UCSD-AML1 (cell line): ENCODE measurements at regions not wholly inside any gene's neighbourhood (a gene's known extent, or its start where the extent isn't known, plus 50 kb on each side); places are given as distances from the start of the nearest gene placed in this dataset.
"Not testable (repeated sequence)": the region's sequence is repeated elsewhere in the genome, so short reads cannot be mapped to it uniquely, and the experiment has no call there.

Experiments used
- DNase-seq: peaks from one replicate; lab custom pipeline; 2025; ENCODE audit not compliant: unreplicated experiment; lab: John Stamatoyannopoulos, UW

DNA sequence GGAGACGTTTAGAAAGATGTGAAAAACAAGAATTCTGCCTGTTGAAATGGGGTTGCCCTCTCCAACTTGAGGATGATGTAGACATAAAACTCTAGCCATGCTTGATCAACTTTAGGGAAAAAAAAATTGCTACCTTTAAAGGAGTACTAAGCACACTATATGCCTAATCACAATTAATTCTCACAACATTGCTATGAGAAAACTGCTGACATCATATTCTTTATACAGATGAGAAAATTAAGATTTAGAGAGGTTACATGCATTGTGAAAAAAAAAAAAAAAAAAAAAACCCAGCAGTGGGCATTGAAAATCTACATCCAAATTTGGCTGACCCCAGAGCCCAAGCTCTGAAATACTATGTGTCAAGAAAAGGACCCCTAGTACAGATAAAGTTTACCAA is 617.2 kb upstream of the ADGRL2 start:
- DNase-seq: no peak

DNA sequence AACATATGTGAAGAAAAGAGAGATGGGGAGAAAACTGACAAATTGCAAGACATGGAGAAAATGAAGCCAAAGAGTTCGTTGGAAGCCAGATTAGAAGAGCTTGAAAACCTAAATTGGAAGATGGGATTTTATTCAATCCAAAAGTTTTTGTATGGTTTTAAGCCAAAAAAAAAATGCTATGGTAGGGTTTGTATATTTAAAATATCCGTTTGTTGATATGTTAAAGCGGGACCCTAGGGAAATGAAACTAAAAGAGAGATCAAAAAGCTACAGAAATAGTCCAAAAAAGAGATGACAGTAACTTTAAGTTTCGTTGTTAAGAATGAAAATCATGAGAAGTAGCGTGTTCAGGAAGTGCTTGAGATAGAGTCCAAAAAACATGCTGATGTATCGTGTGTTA is 617.7 kb upstream of the ADGRL2 start:
- DNase-seq: no peak

DNA sequence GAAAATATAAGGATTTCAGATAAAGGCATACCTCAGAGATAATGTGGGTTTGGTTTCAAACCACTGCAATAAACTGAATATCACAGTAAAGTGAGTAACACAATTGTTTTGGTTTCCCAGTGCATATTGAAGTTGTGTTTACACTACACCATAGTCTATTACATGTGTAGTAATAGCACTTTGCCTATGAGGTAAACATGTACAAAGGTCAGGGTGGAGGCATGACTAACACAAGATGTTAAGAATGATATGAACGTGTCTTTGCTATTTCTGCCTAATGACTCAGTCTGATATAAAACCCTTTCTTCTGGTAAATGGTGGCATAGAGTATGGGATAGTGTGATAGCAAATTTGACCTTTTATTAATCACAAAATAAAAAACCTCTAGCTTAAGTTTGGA is 621.5 kb upstream of the ADGRL2 start:
- DNase-seq: no peak

DNA sequence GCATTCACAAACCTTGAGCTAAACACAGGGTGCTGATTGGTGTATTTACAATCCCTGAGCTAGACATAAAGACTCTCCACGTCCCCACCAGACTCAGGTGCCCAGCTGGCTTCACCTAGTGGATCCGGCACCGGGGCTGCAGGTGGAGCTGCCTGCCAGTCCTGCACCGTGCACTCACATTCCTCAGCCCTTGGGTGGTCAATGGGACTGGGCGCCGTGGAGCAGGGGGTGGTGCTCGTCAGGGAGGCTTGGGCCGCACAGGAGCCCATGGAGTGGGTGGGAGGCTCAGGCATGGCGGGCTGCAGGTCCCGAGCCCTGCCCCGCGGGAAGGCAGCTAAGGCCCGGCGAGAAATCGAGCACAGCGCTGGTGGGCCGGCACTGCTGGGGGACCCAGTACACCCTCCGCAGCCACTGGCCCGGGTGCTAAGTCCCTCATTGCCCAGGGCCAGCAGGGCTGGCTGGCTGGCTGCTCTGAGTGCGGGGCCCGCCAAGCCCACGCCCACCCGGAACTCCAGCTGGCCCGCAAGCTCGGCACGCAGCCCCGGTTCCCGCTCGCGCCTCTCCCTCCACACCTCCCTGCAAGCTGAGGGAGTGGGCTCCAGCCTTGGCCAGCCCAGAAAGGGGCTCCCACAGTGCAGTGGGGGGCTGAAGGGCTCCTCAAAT is 622.2 kb upstream of the ADGRL2 start:
- DNase-seq: not testable (repeated sequence)

DNA sequence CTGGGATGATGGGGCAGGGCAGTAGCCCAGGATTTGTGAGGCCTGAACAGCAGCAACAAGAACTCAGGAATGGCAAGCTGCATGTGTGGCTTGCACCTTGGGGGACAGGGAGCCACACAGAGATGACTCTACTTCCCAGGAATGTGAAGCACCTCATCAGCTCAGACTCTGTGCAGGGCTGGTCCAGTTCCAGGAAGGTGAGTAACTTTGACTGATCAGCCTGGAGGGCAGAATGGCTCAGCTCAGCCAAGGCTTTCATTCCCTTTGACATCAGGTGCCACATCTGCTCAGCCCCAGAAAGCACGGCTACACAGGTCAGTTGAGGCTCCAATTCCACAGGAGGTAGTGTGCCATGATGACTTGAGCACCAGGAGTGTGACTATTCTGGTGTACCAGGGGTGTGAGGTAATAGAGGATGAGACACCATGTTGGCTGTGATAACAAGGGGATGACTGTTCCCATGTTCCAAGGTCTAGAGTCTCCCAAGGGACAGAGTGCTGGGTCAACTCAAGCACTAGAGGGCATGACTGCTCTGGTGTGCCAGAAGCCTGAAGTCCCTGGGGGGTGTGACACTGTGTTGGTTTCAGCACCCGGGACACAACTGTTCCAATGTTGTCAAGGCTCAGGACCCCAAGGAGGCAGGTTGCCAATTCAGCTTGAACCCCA is 625.8 kb upstream of the ADGRL2 start:
- DNase-seq: no peak

DNA sequence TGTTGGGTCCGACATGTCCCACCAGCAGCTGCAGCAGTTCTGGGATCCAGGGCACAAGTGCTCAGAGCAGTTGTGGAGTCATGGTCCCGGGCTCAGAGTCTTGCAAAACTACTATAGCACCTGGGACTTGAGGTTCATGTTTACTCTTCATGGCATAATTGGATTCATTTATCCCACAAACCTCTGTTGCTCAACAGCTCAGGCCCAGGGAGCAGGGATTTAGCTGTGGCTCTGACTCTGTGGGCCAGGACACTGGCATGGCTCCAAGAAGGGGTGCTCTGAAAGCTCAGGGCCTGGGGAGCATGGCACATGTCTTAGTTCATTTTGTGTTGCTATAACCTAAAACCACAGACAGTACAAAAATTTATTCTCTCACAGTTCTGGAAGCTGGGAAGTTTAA is 626.7 kb upstream of the ADGRL2 start:
- DNase-seq: no peak

DNA sequence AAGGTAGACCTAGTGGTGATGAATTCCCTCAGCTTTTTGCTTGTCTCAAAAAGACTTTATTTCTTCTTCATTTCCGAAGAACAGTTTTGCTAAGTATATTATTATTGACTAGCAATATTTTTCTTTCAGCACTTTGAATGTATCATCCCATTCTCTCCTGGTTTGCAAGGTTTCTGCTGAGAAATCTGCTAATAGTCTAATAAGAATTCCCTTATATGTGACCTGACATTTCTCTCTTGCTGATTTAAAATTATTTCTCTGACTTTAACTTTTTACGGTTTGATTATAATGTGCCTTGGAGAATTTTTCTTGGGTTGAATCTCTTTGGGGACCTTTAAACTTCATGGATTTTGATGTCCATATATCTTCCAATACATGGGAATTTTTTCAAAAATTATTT is 628.3 kb upstream of the ADGRL2 start:
- DNase-seq: no peak

DNA sequence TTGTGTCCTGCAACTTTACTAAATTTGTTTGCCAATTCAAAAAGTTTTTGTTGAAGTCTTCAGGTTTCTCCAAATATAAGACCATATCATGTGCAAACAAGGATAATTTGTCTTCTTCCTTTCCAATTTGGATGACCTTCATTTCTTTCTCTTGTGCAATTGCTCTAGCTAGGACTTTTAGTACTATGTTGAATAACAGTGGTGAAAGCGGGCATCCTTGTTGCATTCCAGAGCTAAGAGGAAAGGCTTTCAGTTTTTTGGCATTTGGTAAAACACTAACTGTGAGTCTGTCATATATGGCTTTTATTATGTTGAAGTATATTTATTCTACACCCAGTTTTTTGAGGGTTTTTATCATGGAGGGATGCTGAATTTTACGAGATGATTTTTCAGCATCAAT is 630.0 kb upstream of the ADGRL2 start:
- no peak for DNase-seq

DNA sequence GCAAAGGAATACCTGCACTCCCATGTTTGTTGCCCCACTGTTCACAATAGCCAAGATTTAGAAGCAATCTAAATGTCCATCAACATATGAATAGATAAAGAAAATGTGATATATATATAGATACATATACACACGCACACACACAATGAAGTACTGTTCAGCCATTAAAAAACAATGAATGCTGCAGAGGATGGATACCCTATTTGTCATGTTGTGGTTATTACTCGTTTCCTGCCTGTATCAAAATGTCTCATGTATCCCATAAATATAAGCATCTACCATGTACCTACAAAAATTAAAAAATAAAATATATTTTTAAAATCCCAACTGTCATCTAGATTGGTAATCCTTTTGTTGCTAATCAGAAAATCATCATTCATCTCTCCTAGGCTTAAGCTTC is 634.8 kb upstream of the ADGRL2 start:
- DNase-seq: no peak

DNA sequence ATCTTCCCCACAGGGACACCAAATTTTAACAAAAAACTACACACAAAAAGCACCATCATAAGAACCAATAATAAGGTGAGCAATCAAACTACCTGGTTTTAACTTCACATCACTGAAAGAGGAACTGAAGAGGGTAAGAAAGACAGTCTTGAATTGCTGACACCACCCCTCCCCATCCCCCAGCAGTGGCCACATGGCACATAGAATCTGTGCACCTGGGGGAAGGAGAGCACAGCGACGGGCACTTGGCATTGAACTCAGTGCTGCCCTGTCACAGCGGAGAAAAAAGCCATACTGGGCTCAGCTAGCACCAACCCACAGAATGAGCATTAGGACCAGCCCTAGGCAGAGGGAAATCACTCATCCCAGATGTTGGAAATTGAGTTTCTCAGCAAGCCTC is 640.0 kb upstream of the ADGRL2 start:
- DNase-seq: no peak

DNA sequence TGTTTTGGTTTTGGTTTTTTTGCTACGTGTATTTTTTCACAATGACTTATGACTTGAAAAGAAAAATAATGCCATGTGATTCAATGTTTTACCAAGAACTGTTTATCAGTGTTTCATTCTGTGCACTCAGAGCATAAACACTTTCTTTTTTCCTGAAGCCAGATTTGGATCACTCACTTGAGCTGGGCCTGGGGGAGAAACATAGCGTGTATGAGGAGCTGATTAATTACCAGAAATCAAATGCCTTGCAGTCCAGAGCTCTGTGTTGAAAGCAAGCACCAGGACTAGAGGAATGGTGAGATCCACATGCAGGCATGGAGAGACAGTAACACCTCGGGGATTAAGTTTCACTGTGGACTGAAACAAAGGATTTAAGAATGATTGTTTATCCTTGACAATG is 642.1 kb upstream of the ADGRL2 start:
- no peak for DNase-seq

DNA sequence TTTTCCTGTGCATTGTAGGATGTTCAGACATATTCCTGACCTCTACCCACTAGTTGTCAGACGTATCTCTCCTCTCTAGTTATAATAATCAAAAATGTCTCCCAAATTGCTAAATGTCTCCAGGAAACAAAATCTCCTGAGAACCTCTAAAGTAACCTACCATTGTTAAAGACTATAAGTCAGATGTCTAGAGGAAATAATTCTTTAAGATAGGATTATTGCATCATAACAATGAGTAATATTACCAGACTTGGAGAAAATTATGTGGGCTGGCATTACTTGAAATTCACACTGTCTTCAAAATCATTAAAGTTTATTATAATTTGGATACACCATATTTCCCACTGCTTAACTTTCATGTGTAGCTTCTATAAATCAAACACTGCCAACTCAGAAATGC is 643.0 kb upstream of the ADGRL2 start:
- no peak for DNase-seq

DNA sequence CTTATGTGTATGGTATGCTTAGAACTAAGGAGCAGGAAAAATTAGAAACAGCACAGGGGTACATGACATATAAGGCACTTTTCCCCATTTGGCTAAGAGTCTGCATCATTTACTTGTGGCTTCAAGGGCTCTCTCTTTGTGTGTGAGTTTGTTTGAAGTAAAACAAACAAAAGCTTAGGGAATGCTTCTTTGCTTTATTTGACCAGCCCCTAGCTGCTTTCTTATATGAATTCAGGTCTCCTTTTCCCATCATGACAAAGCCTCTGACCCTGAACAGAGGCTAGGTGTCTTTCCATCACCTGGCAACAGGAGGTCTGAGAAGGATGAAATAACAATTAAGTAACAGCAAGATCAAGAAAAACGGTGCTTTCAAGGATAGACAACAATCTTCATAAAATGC is 643.8 kb upstream of the ADGRL2 start:
- no peak for DNase-seq

DNA sequence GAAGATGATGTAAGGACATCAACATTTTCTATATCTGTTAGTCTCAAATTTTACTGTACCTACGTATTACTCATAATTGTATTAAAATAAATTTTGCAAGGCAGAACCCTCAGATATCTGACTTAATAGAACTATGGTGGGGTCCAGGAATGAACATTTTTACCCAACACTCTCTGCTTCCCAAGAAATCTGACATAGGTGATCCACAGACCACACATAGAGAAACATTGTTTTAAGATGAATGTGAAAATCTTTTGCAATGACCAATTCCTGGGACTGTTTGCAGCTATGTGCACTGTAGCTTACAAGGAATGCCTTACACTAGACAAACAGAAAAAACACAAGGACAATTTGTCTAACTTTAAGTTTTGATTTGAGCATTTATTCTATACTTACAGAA is 645.6 kb upstream of the ADGRL2 start:
- no peak for DNase-seq

DNA sequence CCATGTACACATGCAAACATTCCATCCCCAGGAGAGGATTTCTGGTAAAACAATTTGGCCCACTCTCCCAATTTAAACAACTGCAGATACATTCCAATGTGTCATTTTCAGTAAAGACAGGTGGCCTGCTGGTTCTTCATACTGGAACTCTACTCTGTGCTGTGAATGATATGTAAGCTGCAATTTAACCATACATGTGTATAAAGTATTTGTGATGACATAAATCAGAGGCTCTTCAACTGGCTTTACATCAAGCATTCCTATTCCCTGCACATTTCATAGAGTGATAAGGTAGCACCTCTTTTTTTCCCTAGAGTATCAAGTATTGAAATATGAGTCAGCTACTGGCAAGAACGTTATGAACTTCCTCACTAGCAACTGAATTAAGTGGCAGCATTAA is 649.5 kb upstream of the ADGRL2 start:
- no peak for DNase-seq

DNA sequence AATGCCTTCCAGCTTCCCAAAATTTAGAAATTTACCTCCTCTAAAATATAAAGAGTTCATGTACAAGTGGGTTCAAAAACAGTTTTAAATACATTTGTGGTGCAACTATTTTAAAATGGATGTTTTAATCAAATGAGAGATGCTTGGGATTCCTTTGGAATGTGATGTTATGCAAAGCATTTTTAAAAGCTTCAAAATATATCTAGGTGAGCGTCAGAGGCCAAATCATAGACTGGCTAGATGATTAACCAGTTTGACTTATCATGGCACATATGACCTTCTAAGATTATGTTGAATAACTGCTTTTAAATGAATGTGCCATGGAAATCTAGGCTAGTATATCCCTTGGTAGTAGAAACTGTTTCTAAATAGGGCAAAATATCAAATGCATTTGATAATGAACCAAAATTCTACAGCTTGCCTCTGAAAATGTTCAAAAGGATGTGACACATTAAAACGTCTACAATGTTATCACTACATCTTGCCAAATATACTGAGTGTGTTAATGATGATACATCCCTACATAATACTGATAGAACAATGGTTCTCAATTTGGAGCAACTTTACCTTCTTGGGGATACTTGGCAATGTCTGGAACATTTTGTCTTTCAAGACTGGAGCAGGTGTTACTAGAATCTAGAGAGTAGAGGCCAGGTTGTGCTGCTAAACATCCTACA is 650.9 kb upstream of the ADGRL2 start:
- DNase-seq: no peak

DNA sequence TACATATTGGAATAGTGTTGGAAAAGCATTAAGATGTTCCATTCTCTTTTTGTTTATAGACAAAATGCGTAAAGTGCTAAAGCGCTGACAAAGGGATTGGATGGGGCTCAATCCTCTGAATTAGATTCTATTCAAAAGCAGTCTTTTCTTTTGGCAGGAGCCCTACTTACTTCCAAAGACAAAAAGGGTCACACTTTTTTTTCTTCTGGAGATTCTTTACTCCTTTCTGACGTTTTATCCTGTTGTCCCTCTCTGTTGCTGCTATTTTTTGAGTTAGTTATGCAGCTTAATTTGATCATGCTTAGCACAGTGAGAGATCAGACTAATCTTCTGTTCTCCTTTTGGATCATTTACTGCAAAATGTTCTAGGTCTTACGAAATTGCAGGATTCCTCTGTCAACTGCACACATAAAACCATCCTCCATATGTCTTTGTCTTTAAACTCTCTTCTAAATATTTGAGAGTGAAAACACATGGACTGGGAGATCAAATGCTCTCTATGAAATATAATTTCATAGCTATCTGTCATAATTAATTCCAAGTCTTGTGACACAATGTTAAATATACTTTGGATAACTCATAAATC is 656.4 kb upstream of the ADGRL2 start:
- DNase-seq: no peak

DNA sequence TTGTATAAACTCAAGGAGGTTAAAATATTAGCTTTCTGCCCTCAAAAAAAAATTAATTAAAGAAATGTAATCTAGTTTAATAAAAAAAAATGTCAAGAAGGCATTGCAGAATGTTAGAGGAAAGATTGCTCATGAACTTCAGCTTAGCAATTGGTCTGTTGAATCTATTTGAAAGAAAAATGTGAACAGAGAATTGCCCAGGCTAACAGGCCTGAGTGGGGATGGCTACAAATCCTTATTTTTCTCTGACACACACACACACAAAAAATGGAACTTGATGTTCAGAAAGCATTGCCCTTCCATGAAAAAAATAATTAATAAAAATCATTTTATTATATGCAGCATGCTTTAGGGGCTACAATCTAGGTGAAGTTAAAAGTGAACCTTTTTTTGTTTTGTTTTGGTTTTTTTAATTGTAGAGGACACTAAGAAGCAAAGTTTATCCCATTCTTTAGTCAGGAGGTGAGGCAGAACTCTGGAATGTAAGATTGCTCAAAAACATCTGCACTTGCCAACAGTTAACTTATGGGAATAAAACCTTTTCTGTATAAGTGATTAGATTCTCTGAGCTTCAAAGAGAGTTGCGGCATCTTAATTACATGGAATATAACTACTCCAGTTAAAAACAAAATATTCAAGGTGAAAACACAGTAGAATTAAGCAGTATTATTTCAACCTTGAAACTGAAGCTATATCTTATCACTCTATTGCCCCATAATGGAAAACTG is 658.5 kb upstream of the ADGRL2 start:
- no peak for DNase-seq

DNA sequence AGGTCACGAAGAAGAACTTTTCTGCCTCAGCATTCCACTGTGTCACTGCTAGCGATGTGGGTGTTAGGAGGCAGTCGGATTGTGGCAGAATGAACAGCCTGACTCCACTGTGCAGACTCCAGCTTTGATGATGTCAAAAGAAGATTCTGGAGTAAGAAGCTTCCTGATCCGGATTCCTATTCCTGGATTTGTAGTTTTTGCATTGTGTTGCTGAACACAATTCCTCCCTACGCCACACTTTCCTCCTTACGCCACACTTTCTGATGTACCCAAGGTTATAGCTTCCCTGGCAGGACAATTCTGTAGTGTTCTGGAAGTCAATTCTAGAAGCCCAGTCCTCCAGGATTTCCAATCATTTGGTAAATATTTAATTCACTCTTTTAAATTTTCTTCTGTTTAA is 665.2 kb upstream of the ADGRL2 start:
- no peak for DNase-seq

DNA sequence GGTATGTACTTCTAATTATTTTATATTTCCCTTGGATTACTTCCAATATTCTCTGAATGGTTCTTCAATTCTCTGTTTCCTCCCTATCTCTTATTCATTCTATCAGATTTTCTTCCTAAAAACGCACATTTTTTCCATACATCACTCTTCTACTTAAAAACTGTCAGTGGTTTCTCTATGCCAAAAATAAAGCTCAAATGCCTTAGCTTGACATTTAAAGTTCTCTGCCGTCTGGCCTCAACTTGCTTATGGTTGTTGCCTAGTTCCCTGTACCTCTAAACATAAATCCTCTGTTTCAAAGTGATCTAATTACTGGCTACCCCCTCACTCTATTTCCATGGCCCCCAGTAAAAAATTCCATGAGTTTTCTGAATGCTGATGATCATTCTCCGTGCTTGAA is 671.0 kb upstream of the ADGRL2 start:
- no peak for DNase-seq

DNA sequence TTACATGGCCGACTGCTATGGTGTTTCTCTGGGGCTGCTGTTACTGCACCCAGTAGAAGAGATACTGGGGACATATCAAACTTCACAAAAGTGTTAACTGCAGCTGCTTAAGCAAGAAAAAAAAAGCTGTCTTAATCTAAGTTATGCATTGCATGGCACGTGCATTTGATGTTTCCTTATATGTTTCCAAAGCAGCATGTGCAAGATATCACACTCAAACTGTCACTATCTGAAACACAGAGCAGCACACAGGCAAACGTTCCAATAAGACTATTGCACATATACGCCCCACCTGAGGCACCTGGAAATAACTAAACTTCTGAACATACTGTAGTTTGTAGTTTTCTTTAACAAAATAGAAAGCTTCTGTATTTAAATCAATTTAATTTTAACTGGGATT is 671.4 kb upstream of the ADGRL2 start:
- DNase-seq: no peak

DNA sequence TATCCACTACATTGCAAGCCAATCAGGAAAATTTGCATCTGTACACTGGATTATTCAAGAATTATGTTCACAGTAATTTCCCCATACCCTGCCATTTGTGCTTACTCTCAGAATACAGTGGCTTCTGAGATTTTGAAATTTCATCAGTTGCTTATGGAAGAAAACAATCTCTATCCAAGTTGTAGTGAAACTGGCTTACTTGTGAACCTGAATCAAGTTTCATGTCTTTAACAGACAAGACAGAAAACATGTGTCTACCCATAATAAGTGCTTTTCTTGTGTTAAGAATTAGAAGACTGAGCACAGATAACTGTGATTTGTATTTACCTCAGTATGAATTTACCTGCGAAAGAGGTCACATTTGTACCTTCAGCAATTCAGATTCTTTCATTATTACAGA is 672.7 kb upstream of the ADGRL2 start:
- DNase-seq: no peak
